ENCODE measurements at regions not wholly inside any gene's neighbourhood (a gene's known extent, or its start where the extent isn't known, plus 50 kb on each side); places are given as distances from the start of the nearest gene placed in this dataset.

- no peak overlapping the region for H4K5ac ChIP-seq (ENCODE audit: low read depth, low read length)
- no peak overlapping the region for H3K4me2 ChIP-seq (ENCODE audit: low read depth, low read length)
- H3K27me3 ChIP-seq (ENCODE audit: control insufficient read depth, insufficient read depth, low read length): no peaks in the 10 kb centered on the region
- H3K4me1 ChIP-seq (ENCODE audit: control insufficient read depth, insufficient read depth, low read length): no peaks in the 10 kb centered on the region
- H3K4ac ChIP-seq (ENCODE audit: low read depth, low read length): no peak overlapping the region
- no peak overlapping the region for H3K56ac ChIP-seq (ENCODE audit: extremely low read depth, insufficient read depth, low read length)
- H3K27ac ChIP-seq (ENCODE audit: insufficient read depth, low read length): no peak overlapping the region
- peaks cover 4% of the 10 kb centered on the region; the same call in 1 of the 2 replicates for H3K9me3 ChIP-seq (ENCODE audit: control insufficient read depth, insufficient read depth, low read length)
- BruUV-seq (replicated peaks): no TSS peak
- H2AK5ac ChIP-seq (ENCODE audit: low read depth, low read length): no peak overlapping the region
- no peak overlapping the region for H4K8ac ChIP-seq (ENCODE audit: low read depth in 2 of 2, low read length in 2 of 2)
- WGBS, 2 experiments (ENCODE audit: extremely low coverage in 2 of 2, insufficient read length in 1 of 2): 40% methylated on average over 1 of the region's 2 CpGs; no CpG with 5 or more reads in 1 of the 2 experiments
- ATAC-seq (ENCODE audit: low read depth) (no peak), DNase-seq (no peak)
- no peak overlapping the region for H3K18ac ChIP-seq (ENCODE audit: low read depth, low read length)
- H3K79me1 ChIP-seq (ENCODE audit: low read depth in 1 of 2, low read length in 2 of 2): no peaks in the 10 kb centered on the region
- TF ChIP-seq MAFK (IDR thresholded peaks at IDR 0.05; ENCODE audit: low read depth, low read length): no peak
- TF ChIP-seq RFX5 (IDR thresholded peaks at IDR 0.05; ENCODE audit: low read depth, low read length): no peak
- TF ChIP-seq CTCF (conservative IDR thresholded peaks at IDR 0.05; ENCODE audit: low read depth, low read length): no peak
- TF ChIP-seq MXI1 (IDR thresholded peaks at IDR 0.05; ENCODE audit: borderline replicate concordance, low read depth, low read length): no peak
- TF ChIP-seq MAZ (IDR thresholded peaks at IDR 0.05; ENCODE audit: borderline replicate concordance, low read depth, low read length): no peak
- H3K23ac ChIP-seq (ENCODE audit: low read depth, low read length): no peak overlapping the region
- no peak overlapping the region for H2AK9ac ChIP-seq (replicated peaks; ENCODE audit: low read depth, low read length, poor library complexity)
- ChIA-PET CTCF (no interaction called here), POLR2A (ENCODE audit: unreplicated experiment) (no interaction called here)
- no peak overlapping the region for H2BK15ac ChIP-seq (ENCODE audit: low read depth, low read length)
- no peaks in the 10 kb centered on the region for H4K20me1 ChIP-seq (ENCODE audit: insufficient read depth, low read length)
- H2AFZ ChIP-seq (replicated peaks; ENCODE audit: low read length, poor library complexity): no peak overlapping the region
- H3K9me1 ChIP-seq (ENCODE audit: insufficient read depth, low read length): no peaks in the 10 kb centered on the region
- no peak overlapping the region for H3K9ac ChIP-seq (ENCODE audit: low read depth, low read length)
- no peak overlapping the region for H3K4me3 ChIP-seq (ENCODE audit: insufficient read depth, low read depth, low read length)
- no peak overlapping the region for H2BK20ac ChIP-seq (ENCODE audit: low read depth, low read length)
- intact Hi-C loops (cut with micrococcal nuclease) (no loop called here), in situ Hi-C loops (cut with MboI; ENCODE audit: low sequenced_read_pairs) (no loop called here), dilution Hi-C loops (cut with HindIII; ENCODE audit: low sequenced_read_pairs, unreplicated experiment) (no loop called here)
- H3K14ac ChIP-seq (replicated peaks; ENCODE audit: low read depth, low read length): no peak overlapping the region
- H2BK120ac ChIP-seq (ENCODE audit: low read depth, low read length): no peak overlapping the region
- no peak overlapping the region for H2BK5ac ChIP-seq (ENCODE audit: low read depth, low read length, poor library complexity, severe bottlenecking)
- no peak overlapping the region for H4K91ac ChIP-seq (ENCODE audit: insufficient read depth, low read depth, low read length)
- H3K36me3 ChIP-seq (ENCODE audit: control insufficient read depth, insufficient read depth, low read length): no peaks in the 10 kb centered on the region
Measured at GRCh38 chrX:116246261-116246660, 75.7 kb downstream of the AGTR2 start.

Data from IMR-90 (cell line).